ENCODE measurements at regions not wholly inside any gene's neighbourhood (a gene's known extent, or its start where the extent isn't known, plus 50 kb on each side); places are given as distances from the start of the nearest gene placed in this dataset.

DNA sequence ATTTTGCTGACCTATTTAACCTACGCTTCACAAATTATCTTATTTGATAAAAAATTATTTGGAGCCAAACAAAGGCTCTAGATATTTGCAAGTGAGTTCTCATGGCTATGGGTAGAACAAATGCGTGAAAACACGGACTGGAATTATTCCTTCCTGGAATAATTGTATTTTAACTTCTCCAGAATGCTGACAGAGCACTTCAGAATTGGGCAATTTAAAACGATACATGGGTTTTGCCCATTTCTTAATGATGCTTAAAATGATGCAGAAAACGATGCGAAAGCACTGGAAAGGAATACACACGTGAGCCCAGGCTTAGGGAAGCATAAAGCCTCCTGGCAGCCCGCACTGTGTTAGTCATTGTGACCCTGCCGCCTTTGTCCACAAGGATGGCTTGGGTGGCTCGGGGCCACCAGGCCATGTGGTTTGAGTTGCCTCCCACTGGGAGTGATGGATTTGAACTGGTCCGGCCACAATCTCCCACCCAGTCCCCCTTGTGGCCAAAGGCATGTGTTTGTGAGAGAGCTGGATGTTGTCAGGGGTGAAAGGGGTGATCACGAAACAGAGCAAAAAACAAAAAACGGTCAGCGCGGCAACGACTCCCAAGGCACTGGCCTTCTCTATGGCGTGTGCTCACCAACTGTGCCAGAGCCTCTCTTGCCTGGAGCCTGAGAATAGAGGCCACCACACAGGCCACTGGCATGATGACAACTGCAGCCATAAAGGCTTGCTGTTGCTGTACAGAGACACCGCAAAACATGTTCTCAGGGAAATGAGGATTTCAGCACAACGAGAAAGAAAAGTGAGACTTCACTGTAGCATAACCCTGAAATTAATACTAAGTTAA is 234.2 kb upstream of the ADAMTS16 start:
- DNase-seq (ENCODE audit: low read depth in 3 of 3, low spot score in 1 of 3) = no peak

DNA sequence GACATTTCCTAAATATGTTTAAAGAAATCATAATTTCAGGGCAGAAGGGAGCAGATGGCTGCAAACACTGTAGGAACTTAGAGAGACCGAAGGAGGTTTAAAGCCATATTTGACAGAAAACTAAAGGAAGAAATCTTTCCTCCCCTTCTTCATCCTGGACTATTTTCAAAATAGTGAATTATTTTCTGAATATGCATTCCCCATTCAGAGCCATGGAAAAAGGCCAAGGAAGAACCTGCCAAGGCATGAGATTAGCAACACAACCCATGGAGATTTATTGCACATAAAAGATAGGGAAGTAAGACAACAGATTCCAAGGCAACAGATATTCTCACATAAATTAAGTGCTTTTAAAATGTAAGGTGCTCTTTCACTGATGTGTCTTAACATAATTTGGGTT is 233.3 kb upstream of the ADAMTS16 start:
- no peak for DNase-seq (ENCODE audit: low read depth in 3 of 3, low spot score in 1 of 3)

DNA sequence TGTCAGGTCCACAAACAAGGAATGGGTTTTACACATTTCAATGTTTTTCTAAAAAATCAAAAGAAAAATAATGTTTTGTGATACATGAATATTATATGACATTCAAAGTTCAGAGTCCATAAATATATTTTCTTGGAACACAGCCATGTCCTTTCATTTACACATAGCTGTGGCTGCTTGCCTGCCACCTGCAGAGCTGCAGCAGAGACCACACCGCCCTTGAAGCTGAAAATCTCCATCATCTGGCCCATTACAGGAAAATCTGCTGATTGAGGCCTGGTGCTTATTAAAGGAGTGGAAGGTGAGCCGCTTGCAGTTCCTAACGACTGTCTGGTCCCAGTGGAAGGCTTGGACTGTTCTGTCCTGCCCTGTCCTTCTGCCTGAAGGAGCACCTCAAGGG is 232.6 kb upstream of the ADAMTS16 start:
- no peak for DNase-seq (ENCODE audit: low read depth in 3 of 3, low spot score in 1 of 3)

DNA sequence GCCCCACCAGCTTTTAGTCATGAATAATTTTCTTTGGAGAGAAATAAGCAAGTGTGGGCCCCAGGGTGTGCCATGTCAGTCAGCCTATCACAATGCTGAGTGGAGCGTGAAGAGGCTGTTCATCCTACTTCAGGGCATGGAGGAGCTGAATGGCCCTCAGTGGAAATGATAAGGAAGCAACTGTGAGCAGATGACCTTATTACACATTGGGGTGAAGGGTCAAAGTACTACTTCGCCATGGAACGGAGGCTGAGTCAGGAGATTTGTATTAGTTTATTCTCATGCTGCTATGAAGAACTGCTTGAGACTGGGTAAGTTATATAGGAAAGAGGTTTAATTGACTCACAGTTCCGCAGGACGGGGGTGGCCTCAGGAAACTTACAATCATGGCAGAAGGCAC is 231.0 kb upstream of the ADAMTS16 start:
- no peak for DNase-seq (ENCODE audit: low read depth in 3 of 3, low spot score in 1 of 3)

DNA sequence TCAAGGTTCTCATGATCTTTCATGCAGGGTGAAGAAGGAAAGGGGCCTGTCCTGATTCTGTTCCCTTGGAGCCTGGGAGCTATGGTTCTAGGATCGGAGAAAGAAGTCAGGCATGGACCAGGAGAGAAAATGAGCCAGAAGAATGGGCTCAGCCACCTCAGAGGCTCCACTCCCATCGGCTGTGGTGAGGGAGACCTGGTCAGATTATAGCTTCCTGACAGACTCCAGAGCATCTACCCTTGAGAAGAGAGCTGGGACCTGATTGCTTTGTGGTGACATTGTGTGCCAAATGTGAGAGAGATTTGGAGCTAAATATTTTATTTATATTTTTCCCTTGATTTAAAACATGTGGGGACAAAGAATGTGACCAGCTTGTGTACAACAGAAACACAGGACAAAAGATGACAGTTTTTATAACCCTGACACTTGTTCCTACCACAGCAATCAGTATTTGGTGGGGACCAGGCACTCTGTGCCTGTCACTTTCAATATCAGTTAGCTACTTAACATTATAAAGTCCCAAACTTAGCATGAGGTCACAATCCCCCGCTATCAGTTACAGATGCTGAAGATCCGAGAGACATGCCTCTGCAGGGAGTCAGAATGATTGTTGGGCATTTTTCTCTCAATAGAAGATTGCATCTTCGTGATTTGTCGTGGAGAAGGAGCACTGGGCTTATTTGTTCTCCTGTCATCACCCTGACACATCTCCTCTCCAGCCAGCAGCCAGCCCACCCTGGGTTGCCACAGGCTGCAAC is 228.3 kb upstream of the ADAMTS16 start:
- no peak for DNase-seq (ENCODE audit: low read depth in 3 of 3, low spot score in 1 of 3)

DNA sequence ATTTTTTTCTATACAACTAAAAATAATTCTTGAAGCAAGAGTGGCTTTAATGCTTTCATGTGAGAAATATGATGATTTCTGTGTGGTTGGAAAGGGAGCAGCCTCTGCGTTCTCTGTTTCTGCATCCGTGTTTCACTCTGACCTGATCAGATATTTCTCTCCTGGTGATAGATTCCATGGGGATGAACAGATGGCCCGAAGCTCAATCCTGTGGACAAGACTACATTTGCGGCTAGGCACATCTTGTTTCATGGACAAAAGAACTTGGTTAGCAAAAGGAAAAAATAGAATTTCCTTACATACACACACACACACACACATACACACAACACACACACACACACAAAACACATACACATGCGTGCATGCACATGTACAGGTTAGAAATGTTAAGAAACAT is 218.2 kb upstream of the ADAMTS16 start:
- no peak for DNase-seq (ENCODE audit: low read depth in 3 of 3, low spot score in 1 of 3)

DNA sequence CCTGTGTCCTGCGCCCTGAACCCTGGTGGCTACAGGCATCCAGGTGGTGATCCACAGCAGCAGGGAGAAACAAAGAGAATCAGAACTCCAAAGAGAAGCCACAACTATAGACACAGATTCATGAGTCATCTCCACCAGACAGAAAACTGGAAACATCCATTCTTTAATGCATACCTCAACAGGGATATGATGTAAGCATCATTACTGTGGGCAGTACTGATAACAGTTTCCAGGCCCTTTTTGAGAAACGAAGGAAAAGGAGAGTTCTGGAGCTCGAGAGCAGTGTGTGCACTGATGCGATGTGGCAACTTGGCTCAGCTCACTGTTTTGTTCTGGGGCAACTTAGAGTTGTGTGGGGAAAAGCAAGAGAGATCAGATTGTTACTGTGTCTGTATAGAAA is 215.6 kb upstream of the ADAMTS16 start:
- DNase-seq (ENCODE audit: low read depth in 3 of 3, low spot score in 1 of 3) = no peak

DNA sequence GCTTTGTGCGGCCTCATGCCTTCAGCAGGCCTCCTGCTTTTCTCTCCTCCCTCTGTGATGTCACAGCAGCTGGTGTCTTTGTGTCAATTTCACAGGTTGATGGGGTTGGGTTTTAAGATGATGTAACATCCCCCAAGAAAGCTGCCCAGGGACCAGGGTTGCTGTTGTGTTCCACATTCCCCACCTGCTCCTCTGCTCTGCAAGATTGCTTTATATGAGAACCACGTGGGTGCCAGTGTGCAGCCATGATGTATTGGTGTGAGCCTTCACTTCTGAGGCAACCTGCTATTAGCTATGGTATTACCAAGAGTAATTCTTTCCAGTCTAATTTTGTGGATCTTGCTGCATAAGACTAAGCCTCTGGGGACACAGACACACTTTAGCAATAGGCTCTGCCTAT is 213.0 kb upstream of the ADAMTS16 start:
- DNase-seq (ENCODE audit: low read depth in 3 of 3, low spot score in 1 of 3) = no peak

DNA sequence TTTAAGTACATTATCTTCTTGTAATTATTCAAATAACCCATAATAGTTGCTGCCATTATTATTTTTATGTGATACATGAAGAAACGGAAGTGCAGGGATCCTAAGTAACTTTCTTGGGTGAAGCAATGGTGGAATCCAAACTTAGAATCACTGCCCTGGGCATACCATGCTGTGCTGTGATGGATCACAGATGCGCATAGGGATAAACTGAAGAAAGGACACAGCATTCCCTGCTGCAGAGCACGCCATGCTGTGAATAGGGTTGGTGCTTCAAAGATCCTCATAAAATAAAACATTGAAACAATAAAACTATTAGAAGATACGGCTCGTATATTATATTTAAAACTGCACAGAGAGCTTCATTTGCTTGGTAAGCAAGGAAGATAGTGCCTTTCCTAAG is 211.7 kb upstream of the ADAMTS16 start:
- no peak for DNase-seq (ENCODE audit: low read depth in 3 of 3, low spot score in 1 of 3)

DNA sequence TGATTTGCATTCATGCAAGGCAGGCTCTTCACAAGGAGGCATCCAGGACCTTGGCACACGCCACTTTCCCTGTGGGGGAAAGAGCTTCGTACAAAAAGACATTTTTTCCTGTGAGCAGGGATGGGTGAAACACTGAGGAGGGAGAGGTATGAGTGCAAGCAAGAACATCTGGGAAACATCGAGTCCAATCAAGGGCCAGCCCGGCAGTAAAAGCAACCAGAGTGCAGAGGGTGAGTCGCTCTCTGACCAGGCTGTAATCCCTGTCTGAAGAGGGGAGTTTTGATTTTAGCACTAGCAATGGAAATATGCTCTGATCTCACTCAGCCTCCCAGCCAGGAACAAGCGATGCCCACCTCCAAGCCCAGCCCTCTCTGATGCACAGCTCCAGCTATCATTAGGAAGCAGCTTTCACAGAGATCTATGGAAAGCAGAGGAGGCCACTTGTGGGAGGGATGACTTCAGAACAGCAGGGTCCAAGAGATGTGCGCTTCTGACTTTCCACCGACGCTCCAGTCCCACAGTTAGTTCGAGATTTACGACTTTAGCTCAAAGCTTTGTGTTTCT is 211.0 kb upstream of the ADAMTS16 start:
- DNase-seq (ENCODE audit: low read depth in 3 of 3, low spot score in 1 of 3) = no peak

DNA sequence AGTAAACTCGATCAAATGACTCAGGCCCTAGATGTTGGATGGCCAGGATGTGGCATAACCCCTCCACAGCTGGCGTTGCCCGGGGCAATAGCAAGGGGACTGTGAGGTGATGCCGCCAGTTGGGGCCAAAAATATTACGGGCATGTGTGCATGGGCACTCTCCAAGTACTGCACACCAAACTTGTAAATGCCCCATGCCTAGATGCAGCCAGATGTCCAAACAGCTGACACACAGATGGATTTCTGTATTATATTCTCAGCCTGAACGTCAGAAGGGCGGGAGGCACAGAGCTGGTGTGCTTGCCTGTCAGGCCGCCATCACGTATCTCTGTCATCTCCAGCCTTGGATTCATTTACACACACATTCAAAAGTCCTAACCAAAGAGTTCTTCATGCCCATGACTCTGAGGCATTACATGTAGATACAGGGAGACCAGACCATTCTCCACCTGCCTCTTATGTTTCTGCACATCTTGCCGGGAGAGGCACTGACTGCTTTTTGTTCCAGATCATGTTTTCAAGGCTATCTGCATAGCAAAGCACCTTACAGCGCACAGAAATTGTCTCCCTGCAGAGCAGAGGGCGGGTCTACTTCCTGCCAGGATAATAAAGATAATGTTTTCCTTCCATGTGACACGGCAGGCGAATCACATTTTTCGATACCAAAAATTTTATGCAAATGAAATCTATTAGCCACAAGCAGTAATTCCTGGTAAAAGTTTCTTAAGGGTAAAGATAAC is 200.9 kb upstream of the ADAMTS16 start:
- no peak for DNase-seq (ENCODE audit: low read depth in 3 of 3, low spot score in 1 of 3)

DNA sequence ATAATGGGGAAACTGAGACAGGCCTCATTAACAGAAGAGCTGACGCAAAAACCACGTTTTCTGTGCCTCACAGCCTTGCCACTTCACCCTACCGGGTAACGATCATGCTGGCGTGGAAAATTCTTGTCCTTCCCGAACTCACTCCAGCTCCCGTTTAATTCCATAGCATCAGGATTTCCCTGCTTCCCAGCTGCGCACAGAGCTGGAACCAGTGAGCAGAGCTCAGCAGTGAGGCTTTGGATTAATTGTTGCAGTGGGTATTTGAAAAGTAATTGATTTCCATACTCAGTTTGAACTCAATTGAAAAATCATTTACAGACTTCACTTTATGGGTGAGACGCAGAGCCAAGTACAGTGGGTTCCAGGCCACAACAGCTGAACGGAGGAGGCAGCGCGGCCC is 199.0 kb upstream of the ADAMTS16 start:
- DNase-seq (ENCODE audit: low read depth in 3 of 3, low spot score in 1 of 3) = no peak

DNA sequence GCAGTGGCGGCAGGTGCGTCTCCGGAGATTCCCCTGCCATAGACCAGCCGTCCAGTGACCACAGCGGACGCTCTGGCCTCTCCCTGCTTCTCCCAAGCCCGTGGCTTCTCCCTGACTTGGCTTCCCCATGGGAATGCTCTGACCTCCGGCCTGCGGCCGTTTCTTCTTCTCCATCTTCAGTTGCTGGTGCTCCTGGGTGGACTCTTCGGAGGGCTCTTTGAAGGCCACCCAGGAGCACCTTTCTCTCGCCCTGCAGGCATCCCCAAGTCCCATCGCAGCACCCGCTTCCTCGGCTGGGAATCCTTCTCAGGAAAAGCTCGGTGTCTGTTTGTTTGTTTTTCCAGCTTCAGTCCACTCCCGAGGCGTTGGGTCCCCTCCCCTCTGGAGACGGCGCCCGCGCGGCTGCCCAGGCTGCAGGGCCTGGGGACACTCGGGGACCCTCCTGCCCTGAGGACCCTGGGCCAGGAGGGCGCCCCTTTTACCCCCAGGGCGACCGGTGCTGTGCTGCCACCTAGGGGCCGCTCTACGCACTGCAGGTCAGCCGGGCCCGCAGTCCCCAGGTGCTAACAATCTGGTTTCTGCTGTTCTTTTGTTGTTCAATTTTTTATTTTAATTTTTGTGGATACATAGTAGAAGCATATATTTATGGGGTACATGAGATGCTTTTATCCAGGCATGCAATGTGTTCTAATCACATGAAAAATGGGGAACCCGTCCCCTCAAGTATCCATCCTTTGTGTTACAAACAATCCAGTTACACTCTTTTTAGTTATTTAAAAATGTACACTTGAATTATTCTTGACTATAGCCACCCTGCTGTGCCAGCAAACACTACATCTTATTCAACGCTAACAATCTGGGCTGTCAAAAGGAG is 197.9 kb upstream of the ADAMTS16 start:
- DNase-seq (ENCODE audit: low read depth in 3 of 3, low spot score in 1 of 3) = no peak

DNA sequence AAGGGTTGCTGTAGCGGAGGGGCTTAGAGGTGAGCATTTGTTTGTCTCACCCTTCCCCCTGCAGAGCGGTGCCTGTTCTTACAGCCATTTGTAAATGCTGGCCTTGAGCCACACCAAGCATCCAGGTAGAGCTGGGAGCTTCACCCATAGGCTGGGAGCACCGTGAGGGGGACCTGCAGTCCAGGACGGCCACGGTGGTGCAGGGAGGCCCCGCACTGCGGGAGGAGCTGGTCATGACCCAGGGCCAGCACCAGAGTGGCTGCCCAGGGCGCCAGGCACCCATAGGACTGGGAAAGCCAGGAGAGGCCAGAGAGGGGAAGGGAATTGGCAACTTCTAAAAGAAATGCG is 197.3 kb upstream of the ADAMTS16 start:
- DNase-seq (ENCODE audit: low read depth in 3 of 3, low spot score in 1 of 3) = no peak

DNA sequence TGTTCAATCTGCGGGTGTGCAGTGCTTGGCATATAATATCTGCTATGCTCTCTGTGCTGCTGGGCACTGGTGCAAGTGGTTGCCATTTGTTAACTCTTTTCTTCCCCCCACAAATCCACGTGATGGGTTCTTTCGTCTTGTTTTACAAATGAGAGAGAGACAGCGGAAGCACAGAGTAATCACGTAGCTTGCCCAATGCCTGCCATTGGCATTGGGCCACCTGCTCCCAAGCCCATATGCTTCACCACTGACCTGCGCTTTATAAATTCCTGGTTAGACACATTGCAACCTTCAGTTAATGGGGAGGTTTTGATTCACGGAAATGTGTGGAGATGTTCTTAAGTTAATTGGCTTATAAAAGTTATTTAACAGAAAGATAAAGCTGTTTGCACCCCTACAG is 194.8 kb upstream of the ADAMTS16 start:
- DNase-seq (ENCODE audit: low read depth in 3 of 3, low spot score in 1 of 3) = no peak

DNA sequence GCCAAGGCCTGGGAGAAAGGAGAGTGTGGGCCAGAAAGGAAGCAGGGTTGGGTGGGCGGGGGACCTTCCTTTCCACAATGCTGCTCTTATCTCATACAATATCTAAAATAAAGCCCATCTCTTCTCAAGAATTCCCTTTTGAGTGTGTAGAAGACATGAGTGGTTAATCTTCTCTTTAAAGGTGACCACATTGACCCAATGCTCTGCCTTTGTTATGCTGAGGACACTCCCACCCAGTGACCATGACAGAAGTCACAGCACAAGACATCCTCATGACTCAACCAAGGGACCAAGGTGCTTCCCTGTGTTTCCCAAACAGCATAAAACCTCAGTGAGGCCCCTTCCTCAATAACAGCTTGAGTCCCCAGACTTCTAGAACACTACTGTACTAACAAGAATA is 193.0 kb upstream of the ADAMTS16 start:
- no peak for DNase-seq (ENCODE audit: low read depth in 3 of 3, low spot score in 1 of 3)

DNA sequence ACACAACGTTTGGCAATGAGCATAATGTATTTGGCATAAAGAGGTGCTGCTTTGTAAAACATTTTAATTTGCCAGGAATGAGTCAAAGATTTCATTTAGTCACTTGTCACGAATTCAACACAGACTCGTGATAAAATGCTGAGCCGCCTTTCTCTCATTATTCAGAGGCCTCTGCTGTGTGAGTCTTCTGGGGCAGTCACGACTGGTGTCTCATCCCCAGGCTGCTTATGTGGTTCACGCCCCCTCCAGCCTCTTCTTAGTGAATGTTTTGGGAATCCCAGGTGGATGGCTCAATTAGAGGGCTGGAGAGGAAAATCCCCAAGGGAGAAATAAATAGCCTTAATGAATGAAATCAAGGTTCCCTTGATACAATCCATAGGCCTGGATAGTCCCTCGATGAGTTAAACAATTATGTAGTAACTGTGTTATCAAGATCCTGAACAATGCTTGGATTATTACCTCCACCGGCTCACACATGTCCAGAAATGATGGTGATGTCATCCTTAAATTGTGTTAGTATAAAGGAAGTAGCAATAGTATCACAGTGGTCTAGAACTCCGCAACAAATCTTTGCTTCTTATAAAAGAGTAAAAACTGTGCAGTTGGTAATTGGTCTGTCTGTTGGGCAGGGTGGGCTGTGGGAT is 192.1 kb upstream of the ADAMTS16 start:
- DNase-seq (ENCODE audit: low read depth in 3 of 3, low spot score in 1 of 3) = no peak

DNA sequence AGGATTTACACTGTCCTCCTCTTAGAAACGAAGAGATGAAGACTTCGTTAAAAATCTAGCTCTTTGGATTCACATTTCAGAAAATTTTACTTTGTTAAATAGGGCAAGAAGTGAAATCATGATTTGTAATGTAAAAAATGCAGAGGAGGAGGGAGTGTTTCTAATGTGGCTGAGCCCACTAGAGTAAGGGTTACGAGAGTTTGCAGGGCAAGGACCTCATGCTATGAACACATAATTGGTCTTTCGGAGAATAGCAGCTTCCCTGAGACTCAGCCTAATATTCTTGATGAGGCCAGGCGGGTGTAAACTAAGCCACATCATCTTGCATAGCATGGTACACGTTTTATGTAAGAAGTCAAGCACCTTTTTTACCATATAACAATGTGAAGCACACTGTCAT is 191.0 kb upstream of the ADAMTS16 start:
- no peak for DNase-seq (ENCODE audit: low read depth in 3 of 3, low spot score in 1 of 3)

DNA sequence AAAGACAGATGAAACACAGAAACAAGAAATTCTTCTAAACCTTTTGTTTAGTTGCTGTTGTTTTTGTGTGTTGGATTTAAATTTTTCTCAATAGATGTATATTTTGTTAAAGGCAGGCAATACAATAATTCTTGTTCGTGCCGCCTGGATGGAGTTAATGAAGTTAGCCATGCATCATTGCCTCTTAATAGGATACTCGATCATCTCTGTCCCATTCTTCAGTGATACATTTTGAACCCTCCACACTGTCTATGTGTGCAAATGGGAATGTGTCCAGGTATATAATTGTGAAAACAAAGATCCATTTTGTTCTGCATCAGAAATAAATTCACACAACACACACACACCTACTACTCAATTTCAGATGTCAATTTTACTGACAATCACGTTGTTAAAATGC is 186.6 kb upstream of the ADAMTS16 start:
- no peak for DNase-seq (ENCODE audit: low read depth in 3 of 3, low spot score in 1 of 3)

DNA sequence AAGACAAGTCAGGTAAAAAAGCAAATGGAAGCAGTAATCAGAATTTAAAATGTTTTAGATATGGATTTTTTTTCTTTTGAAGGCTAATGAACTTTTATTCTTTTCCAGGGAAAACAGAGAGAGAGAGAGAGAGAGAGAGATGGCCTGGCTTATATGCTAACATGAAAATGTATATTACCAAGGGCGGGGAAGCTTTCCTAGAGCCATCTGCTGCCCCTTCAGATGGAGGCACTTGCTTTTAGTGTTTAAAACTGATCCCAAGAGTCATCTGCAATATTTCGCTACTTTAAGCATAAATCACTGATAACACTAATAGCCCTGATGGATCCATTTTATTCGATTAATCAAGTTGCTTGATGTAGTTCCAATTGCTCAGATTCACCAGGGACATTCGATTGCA is 186.1 kb upstream of the ADAMTS16 start:
- DNase-seq (ENCODE audit: low read depth in 3 of 3, low spot score in 1 of 3) = no peak
